Upper lobe of left lung (tissue), 6 donors: ENCODE measurements at regions not wholly inside any gene's neighbourhood (a gene's known extent, or its start where the extent isn't known, plus 50 kb on each side); places are given as distances from the start of the nearest gene placed in this dataset.

Source experiments
- ATAC-seq, 2 donors: fragments of 200-7000 bp; cut with Tn5 transposase; one replicate each; pipeline ENCODE4 v1.9.1; 2022; ENCODE audit warnings: mild to moderate bottlenecking in 2 of 2, moderate library complexity in 2 of 2; ENCODE audit not compliant: low FRiP score in 2 of 2
- DNase-seq, 2 donors: peaks; one replicate each; pipeline ENCODE4 v3.0.0-alpha.2; 2019 to 2020
- H3K27ac ChIP-seq, 4 donors: fragments of 200-600 bp; sonication (generic); one replicate each; pipeline ENCODE4 v1.5.1; 2016 to 2019
- H3K27me3 ChIP-seq, 4 donors: fragments of 200-600 bp; sonication (generic); one replicate each; pipeline ENCODE4 v1.5.1; 2017 to 2019
- H3K36me3 ChIP-seq, 4 donors: fragments of 200-600 bp; sonication (generic); one replicate each; pipeline ENCODE4 v1.5.1; 2016 to 2019
- H3K4me1 ChIP-seq, 4 donors: fragments of 200-600 bp; sonication (generic); one replicate each; pipeline ENCODE4 v1.5.1; 2018 to 2019
- H3K4me3 ChIP-seq, 4 donors: fragments of 200-600 bp; sonication (generic); one replicate each; pipeline ENCODE4 v1.5.1; 2017 to 2019; ENCODE audit warnings: mild to moderate bottlenecking in 2 of 4, moderate library complexity in 1 of 4
- H3K9me3 ChIP-seq, 4 donors: fragments of 200-600 bp; sonication (generic); one replicate each; pipeline ENCODE4 v1.5.1; 2018 to 2019
- CTCF ChIP-seq, 6 experiments: fragments of 450-650 bp in 4 of 6; fragments of 200-600 bp in 2 of 6; sonication (generic) in 2 of 6; IDR thresholded peaks; one replicate each; pipeline ENCODE4 v1.5.1; 2016 to 2019; ENCODE audit warnings: antibody characterized with exemption in 6 of 6
- EP300 ChIP-seq, 4 donors: sonication (generic); formaldehyde crosslinking; IDR thresholded peaks; one replicate each; pipeline ENCODE4 v1.5.1; 2017; ENCODE audit warnings: antibody characterized with exemption in 4 of 4, control low read depth in 2 of 4
- POLR2A ChIP-seq, 4 donors: fragments of 450-650 bp; IDR thresholded peaks; one replicate each; pipeline ENCODE4 v1.5.1; 2016 to 2017; ENCODE audit warnings: antibody characterized with exemption in 4 of 4, mild to moderate bottlenecking in 2 of 4
- POLR2AphosphoS5 ChIP-seq, 2 donors: sonication (generic); formaldehyde crosslinking; IDR thresholded peaks; one replicate each; pipeline ENCODE4 v1.5.1; 2017; ENCODE audit warnings: antibody characterized with exemption in 2 of 2
- WGBS, 2 donors: methylation state at CpG; one replicate each; pipeline ENCODE4 v1.1.5; 2017 to 2018; 5-methylcytosine and 5-hydroxymethylcytosine counted together
- donor health status: DM: no; HTN: no; CAD: no; lungs with moderate emphysema.
- donor health status: DM: no; HTN: yes; CAD: no; lungs with severe emphysema.

GRCh38 chr10:69734797-69735468, 66.8 kb upstream of the COL13A1 start:
- no peak for TF ChIP-seq EP300 (IDR thresholded peaks at IDR 0.05)
- TF ChIP-seq POLR2AphosphoS5 (IDR thresholded peaks at IDR 0.05), result no peak
- no peak for TF ChIP-seq POLR2A (IDR thresholded peaks at IDR 0.05)
- no peak for TF ChIP-seq CTCF (IDR thresholded peaks at IDR 0.05)
- DNase-seq, result no peak
- Histone ChIP-seq H3K36me3 (no peaks in the 10 kb centered on the region), H3K27ac (no peak overlapping the region), H3K4me3 (no peak overlapping the region), H3K4me1 (peaks cover 0 to 19% (median 5%) of the 10 kb centered on the region in 4 donors), H3K9me3 (no peaks in the 10 kb centered on the region), H3K27me3 (no peaks in the 10 kb centered on the region)
- 78 to 82% methylated on average over 9 of the region's 9 CpGs for WGBS, 2 donors
- ATAC-seq, result no peak

DNA sequence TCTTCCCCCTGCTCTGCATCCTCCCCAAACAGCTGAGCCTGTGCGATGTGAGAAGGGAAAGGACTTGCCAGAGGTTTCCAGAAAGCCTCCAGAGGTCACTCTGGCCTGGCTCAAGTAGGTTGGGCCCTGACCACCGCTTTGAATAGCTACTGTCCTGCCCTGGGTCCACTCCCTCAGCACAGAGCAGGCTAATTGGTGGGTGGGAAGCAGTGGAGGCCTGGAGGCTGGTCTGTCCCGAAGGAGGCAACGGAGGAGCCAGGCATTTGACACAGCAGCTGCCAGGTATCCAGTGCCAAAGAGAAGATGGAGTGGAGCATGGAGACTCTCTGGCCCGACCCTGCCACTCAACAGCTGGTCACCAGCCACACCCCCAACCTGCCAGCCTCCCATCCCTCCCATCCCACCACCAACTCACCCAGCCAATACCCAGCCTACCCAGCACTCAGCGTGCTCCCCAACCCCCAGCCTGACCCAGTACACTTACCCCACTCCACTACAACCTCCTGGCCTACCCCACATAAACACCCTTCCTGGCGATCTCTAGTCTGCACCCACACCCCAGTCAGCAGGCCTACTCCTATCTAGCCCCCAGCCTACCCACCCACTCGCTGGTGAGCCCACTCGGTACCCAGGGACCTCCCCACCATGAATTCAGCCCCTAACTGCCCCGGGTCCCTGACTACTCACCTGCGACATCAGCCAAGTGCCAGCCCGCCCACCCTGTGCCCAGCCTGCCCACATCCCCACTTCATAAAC, 64.6 kb upstream of the COL13A1 start:
- Histone ChIP-seq H3K36me3 (no peaks in the 10 kb centered on the region), H3K4me1 (peaks cover 0 to under 1% (median 0%) of the 10 kb centered on the region in 4 donors), H3K9me3 (no peaks in the 10 kb centered on the region), H3K27ac (no peak overlapping the region), H3K27me3 (no peaks in the 10 kb centered on the region), H3K4me3 (no peak overlapping the region)
- no peak for ATAC-seq
- 80 to 89% methylated on average over 11 to 12 of the region's 12 CpGs for WGBS, 2 donors
- DNase-seq, result no peak
- TF ChIP-seq POLR2AphosphoS5 (IDR thresholded peaks at IDR 0.05) (no peak), POLR2A (IDR thresholded peaks at IDR 0.05) (no peak), CTCF (IDR thresholded peaks at IDR 0.05) (no peak), EP300 (IDR thresholded peaks at IDR 0.05) (no peak)

DNA sequence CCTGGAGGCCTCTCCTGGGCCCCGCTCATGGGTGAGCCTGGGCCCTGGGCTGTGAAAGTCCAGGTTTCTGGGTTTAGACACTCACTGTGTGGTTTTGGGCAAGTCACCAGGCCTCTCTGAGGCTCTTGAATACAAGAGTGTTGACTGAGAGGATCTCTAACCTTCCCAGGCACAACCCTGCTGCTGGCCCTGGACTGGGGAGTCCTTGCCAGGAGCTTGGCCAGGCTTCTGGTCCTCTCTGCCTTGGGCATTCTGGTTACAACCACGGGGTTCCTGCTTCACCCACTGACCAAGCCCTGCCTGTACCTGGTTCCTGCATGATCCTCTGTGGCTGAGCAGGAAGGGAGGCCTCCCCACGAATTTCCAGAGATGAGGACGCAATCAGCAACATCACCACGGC, 63.6 kb upstream of the COL13A1 start:
- DNase-seq, result no peak

GRCh38 chr10:69738858-69739435, 62.8 kb upstream of the COL13A1 start:
- Histone ChIP-seq H3K4me3 (no peak overlapping the region), H3K4me1 (no peaks in the 10 kb centered on the region), H3K9me3 (no peaks in the 10 kb centered on the region), H3K27ac (no peak overlapping the region), H3K36me3 (no peaks in the 10 kb centered on the region), H3K27me3 (no peaks in the 10 kb centered on the region)
- TF ChIP-seq CTCF (IDR thresholded peaks at IDR 0.05) (no peak), POLR2A (IDR thresholded peaks at IDR 0.05) (no peak), EP300 (IDR thresholded peaks at IDR 0.05) (no peak), POLR2AphosphoS5 (IDR thresholded peaks at IDR 0.05) (no peak)
- DNase-seq (no peak), ATAC-seq (no peak)
- 85 to 87% methylated on average over 6 of the region's 6 CpGs for WGBS, 2 donors

More for the DNA sequence above, 63.6 kb upstream of the COL13A1 start:
- no peak overlapping the region for H3K4me3 ChIP-seq
- H3K27me3 ChIP-seq, result no peaks in the 10 kb centered on the region
- TF ChIP-seq POLR2AphosphoS5 (IDR thresholded peaks at IDR 0.05) (no peak), EP300 (IDR thresholded peaks at IDR 0.05) (no peak), CTCF (IDR thresholded peaks at IDR 0.05) (no peak), POLR2A (IDR thresholded peaks at IDR 0.05) (no peak)
- H3K36me3 ChIP-seq, result no peaks in the 10 kb centered on the region
- H3K9me3 ChIP-seq, result no peaks in the 10 kb centered on the region
- H3K4me1 ChIP-seq, result no peaks in the 10 kb centered on the region
- no peak for ATAC-seq
- no peak overlapping the region for H3K27ac ChIP-seq
- WGBS, 2 donors, result 63 to 71% methylated on average over 1 to 5 of the region's 5 CpGs
